NCI-H2196 (cell line): ENCODE measurements at regions not wholly inside any gene's neighbourhood (a gene's known extent, or its start where the extent isn't known, plus 50 kb on each side); places are given as distances from the start of the nearest gene placed in this dataset.
"Not testable (repeated sequence)": the region's sequence is repeated elsewhere in the genome, so short reads cannot be mapped to it uniquely, and the experiment has no call there.

Source experiments
- DNase-seq: peaks from one replicate; lab custom pipeline; 2025; ENCODE audit not compliant: unreplicated experiment; lab: John Stamatoyannopoulos, UW

DNA sequence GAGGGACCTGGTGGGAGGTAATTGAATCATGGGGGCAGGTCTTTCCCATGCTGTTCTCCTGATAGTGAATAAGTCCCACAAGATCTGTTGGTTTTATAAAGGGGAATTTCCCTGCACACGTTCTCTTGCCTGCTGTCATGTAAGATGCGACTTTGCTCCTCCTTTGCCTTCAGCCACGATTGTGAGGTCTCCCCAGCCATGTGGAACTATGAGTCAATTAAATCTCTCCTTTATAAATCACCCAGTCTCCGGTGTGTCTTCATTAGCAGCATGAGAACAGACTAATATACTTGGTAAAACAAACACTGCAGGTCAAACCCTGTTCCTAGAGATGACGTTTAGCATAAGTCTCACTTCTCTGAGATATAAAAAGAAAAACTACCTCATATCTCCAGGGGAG lies 148.3 kb downstream of the MATN1 start:
- no peak for DNase-seq

DNA sequence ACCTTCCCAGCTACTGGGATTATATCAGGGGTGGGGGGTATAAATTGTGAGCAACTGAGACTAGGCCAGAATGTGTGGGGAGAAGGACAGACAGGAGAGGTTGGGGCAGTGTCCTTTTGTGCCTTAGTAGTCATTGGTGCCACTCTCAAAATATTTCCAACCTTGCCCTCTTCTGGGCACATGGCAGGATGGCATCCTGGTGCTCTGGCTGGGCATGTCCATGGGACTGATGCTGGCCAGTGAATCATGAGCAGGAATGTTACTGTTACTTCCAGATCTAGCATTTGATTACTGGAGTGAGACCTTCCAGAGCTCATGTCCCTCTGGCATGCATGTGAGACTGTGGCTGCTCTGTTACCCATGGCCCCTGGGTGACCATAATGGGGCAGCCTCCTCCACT lies 151.2 kb downstream of the MATN1 start:
- no peak for DNase-seq

DNA sequence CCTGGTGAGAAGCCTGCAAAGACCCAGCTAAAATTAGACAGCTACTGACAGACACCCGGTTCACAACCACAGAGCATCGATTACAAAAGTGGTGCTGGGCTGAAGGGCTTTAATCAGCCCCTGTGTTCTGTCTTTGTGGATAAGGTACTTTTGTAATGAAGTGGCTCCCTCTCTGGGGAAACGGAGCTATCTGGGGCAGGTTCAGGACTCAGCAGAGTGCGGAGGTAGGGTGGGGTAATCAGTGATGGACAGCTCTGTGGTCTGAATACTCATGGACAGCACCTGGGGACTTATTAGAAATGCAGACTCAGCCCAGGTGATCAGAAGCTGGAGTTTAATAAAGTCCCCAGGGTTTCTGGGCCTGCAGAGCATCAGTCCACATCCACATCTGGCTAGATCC lies 152.0 kb downstream of the MATN1 start:
- no peak for DNase-seq

DNA sequence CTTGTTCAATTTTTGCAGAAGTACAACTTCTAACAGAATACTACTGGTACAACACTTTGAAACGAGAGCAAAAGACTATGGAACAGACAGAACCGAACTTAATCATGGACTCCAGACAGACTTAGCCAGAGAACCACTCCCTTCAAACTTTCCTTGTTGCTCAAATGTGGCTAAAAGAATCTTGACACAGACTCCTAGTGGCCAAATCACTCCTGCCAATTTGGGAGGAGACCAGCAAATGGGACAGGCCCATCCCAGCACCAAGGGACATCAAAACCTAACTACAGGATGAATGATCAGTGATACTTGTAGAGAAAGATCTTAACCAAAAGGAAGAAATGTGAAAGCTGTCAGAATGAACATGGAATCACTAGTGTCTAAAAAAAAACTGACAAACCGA lies 154.0 kb downstream of the MATN1 start:
- no peak for DNase-seq

DNA sequence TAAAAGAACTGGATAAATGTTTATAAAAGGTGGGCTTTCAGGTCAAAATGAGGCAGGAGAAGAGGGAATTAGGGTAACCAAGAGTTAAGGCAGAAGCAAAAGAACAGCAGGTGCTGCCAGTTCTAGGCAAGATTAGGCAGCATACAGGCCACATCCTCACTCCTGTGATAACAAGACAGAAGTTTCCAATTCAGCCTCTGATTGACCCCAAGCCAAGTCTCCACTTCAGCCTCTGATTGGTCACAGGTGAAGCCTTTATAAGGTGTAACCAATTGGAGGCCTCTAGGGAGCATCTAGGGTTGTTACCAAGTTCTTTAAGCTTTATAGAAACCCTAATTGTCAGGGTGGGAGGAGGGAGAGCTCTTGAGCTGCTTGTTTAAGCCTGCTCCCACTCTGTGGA lies 160.8 kb downstream of the MATN1 start:
- DNase-seq, result no peak

DNA sequence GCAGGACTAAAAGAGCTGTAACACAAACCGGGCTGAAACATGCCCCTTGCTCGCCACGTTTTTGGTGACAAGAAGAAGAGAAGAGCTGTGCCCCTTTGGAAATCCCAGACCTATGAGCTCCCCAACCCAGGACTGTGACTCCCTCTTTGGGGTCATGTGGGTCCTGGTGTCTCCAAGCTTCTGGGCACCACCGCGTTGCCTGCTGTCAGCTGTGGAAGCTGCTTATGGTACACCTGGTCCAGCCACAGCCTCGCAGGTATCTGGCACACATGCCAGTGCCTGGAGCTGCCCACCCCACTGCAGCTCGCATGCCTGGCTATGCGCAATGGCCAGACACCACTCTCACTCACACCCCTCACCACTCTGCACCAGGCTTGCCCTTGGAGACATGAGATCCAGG lies 171.8 kb downstream of the MATN1 start:
- DNase-seq, result no peak

DNA sequence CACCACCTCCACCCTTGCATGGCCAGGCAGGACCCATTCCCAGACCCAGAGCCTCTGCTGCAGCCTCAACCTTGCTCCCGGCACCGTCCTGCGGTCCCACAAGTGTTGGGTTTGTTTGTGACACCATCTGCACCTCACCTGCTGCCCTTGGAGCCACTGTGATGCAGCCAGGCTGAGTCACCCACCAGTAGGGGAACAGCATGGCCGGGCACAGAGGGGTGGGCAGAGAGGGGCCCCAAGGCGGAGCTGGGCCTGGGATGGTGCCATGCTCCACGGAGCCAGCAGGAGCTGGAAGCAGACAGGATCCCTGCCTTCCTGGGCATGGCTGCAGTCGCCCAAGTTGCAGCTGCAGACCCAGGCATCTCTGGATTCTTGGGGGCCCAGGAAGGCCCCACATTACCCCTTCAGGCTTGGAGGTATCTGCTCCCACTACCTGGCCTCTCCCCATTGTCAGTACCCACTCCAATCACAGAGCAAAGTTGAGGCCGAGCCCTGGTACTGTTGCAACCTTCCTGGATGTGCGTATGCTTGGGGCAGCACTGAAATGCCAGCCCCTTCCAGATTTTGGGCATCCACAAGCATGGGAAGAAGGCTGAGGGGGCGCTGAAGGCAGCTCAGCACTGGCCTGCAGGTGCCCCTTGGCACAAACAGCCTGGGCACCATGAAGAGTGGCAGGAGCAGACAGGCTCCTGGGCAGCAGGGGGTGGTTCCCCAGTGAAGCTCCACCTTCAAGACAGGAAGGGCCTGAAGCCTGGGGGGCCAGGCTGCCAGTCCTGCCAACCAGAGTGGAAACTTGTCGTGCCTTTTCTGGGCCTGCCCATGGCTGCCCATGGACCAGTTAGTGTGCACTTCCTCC lies 172.8 kb downstream of the MATN1 start:
- DNase-seq, result no peak

DNA sequence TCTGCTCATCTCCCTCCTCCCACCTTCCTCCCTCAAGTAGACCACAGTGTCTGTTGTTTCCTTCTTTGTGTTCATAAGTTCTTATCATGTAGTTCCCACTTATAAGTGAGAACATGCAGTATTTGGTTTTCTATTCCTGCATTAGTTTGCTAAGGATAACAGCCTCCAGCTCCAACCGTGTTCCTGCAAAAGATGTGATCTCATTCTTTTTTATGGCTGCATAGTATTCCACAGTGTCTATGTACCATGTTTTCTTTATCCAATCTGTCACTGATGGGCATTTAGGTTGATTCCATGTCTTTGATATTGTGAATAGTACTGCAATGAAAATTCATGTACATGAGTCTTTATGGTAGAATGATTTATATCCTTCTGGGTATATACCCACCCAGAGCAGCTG lies 173.5 kb downstream of the MATN1 start:
- not testable (repeated sequence) for DNase-seq

DNA sequence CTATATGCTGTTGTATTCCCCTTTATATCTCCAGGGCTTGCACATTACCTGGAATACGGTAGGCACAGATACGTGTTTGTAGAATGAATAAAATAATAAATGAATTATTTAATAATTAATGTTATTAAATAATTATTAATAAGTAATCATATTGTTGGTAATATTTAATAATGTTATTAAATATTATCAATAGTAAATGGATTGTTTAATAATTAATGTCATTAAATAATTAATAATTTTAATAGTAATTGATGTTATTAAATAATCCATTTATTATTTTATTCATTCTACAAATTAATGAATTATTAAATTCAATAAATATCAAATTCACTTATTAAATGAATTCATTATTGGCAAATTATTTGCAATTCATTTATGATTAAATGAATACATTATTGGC lies 175.1 kb downstream of the MATN1 start:
- no peak for DNase-seq

DNA sequence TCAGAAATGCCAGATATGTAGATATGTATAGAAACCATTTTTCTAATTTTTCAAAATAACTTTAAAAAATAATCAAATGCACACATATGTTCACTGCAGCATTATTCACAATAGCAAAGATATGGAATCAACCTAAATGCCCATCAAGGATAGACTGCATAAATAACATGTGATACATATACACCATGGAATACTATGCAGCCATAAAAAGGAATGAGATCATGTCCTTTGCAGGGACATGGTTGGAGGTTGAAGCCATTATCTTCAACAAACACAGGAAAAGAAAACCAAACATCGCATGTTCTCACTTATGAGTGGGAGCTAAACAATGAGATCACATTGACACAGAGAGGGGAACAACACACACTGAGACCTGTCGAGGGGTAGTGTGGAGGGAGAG lies 176.1 kb downstream of the MATN1 start:
- not testable (repeated sequence) for DNase-seq

DNA sequence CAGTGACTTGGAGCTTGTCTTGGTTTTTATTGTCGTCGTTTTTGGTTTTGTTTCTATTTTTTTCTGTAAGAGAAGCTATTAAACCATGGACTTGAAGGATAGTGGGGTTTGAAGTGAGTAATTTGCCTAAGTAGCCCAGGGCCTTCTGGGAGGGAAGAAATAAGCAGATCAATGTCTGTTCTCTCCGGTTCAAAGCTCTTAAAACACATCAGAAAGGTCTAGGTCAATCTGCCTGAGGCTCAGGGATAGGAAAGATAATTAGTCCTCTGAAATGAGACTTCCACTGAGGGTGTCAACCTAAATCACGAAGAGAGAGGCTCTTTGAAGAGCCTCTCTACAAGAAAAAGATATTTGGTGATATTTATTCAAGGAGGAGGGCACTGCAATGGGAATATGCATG lies 178.0 kb downstream of the MATN1 start:
- no peak for DNase-seq

DNA sequence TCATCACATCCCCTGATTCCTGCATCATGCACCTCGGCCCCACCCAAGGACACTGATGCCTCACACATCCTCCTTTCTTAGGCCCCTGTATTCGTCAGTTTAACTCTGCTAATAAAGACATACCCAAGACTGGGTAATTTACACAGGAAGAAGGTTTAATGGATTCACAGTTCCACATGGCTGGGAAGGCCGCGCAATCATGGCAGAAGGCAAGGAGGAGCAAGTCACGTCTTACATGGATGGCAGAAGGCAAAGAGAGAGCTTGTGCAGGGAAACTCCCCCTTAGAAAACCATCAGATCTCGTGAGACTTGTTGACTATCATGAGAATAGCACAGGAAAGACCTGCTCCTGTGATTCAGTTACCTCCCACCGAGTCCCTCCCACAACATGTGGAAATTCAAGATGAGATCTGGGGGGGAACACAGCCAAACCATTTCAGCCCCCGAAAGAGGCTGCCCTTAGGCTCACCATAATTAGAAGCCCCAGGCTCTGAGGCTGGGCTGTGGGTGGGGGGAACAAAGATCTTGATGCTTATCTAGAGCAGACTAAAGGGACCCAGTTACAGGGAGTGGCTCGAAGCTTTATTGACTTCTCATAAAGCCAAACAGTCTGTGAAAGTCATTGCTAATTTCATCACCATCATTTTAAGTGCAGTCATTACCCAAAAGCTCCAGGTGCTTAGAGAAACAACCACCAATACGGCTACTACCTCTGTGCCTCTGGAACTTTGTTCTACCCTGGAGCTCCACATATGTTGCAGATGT lies 181.5 kb downstream of the MATN1 start:
- no peak for DNase-seq

DNA sequence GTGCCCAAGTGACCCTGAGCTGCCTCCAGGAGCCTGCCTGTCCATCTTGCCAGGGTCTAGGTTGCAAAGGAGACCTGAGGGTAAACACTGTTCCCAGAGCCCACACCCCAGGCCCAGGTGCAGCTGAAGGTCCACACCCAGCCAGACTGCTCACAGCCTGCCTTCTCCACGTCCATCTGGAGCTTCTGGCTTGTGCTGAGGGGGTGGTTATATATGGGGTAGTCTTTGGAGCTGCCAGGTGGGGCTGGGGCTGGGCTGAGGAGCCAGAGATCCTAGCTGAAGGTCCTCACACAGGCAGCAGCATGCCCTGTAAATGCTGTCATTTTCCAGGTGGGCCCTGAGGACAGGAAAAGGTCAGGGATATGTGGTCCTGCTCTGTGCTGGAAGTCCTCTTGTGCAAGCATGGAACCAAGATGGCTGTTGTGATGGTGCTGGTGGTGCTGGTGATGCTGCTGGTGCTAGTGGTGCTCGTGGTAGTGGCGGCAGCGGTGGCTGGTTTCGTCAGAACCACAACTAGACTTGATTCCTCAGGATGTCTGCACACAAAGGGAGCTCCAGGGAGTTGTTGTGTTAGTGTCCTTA lies 182.7 kb downstream of the MATN1 start:
- DNase-seq, result no peak

DNA sequence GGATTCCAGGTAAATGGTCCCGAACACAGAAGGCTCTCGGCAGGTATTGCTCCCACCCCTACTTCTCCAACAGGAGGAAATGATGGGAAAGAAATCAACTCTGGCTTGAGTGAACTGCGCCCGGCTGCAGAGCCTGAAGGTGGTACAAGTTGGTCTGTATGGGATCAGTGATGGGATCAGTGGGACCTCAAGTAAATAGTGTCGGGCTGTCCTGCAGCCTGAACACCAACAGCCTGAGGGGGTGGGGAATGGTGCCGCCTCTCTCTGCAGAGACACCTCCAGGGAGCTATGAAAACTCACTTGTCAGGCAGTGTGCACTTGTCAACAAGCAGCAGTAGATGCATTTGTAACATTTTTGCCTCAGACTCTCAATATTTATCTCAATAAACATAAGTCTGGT lies 183.5 kb downstream of the MATN1 start:
- DNase-seq, result no peak

DNA sequence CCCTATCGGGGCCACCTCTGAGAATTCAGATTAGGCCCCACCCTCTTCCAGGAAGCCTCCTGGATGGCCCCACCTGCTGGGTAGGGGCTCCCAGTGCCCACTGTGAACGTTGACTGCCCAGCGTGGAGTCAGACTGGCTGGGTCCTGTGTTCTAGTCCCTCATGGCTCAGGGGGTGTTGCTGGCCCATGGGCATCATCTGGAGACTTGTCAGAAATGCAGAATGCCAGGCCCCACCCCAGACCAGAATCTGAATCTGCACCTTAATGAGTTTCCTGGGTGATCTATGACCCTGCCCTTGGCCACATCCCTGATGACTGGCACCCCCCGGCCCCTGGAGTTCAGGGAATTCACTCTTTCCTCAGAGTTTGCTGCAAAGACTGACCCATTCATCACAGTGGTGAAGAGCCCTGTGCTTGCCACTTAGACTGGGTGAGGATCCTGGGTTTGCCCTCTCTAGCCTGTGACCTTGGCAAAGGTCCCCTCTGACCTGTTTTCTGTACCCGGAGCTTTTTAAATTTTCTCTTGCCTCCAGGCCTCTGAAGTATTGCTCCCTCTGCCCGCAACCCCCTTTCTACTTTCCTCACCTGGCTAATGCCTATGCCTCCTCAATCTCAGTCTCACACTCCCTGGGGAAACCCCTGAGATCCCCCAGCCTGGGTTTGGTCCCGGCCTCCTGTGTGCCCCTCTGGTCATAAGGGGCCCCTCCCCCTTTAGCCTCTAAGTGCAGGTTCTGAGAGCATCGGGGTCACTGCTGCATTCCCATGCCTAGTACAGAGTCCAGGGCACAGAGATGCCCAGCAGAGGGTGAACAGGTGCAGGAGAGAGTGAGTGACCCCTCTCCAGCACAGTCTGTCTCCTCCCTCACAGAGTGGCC lies 184.2 kb downstream of the MATN1 start:
- DNase-seq, result no peak

DNA sequence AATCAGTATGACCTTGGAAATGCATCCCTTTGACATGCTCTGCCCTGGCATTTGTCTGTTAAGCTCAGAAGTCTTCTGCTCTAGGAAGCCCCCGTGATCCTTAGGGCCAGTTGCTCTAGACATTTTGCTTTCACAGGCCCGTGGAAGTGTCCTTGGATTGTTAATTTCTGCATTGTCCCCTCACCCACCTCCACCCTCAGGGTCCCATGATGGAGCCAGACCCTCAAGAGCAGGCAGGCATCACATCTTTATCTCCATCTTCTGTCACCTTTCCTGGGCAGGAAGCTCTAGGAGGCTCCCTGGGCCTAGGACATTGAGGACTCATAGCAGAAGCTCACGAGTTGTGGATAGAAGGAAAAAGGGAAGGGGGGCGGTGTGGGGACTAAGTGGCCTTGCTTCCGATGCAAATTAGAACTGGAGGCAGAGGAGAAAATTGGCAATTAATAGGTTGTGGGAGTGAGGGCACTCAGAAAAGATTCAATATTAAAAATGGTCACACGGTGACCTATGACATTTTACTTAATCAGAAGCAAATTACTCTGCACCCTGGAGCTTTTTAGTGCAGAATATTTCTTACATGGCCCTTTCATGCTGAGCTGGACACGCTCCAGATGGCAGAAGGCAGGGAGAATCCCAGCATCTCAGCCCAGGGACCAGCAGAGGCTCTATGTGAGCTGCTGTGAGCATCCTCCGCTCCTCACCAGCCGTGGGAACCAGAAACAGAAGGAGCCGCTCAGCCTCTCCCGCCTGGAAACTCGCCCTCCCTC lies 185.0 kb downstream of the MATN1 start:
- no peak for DNase-seq

DNA sequence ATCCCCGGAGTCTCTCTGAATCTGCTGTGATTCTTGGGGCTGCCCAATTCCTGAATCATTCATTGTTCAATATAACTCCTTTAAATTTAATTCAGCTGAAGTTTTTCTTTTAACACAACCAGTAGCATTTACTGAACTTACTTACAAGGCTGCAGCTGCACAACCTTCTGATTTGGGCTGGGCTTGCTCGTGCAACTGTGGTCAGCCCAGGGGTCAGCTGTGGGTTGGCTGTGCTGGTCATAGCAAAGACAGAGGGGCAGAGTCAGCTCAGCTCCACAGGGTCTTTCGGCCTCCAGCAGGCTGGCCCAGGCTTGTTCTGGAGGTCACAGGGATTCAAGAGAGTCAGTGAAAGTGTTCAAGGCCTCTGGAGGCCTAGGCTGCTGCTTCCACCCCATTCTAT lies 186.1 kb downstream of the MATN1 start:
- no peak for DNase-seq

DNA sequence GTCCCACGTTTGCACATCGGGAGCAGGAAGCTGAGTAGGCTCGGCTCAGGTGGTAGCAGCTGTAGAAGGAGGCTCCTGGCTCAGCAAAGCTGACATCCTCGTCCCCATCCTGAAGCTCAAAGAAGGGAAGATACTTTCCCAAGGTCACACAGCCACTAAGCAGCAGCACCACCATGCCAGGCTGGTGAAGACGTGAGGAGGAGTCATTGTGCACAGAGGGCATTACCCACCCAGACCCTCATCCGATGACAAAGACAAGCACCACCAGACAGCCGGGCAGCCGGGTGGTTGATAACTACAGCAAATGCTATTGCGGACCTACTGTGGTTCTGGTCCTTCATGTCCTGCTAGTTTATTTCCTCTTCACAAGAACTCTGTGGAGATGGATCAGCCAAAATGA lies 186.9 kb downstream of the MATN1 start:
- no peak for DNase-seq

DNA sequence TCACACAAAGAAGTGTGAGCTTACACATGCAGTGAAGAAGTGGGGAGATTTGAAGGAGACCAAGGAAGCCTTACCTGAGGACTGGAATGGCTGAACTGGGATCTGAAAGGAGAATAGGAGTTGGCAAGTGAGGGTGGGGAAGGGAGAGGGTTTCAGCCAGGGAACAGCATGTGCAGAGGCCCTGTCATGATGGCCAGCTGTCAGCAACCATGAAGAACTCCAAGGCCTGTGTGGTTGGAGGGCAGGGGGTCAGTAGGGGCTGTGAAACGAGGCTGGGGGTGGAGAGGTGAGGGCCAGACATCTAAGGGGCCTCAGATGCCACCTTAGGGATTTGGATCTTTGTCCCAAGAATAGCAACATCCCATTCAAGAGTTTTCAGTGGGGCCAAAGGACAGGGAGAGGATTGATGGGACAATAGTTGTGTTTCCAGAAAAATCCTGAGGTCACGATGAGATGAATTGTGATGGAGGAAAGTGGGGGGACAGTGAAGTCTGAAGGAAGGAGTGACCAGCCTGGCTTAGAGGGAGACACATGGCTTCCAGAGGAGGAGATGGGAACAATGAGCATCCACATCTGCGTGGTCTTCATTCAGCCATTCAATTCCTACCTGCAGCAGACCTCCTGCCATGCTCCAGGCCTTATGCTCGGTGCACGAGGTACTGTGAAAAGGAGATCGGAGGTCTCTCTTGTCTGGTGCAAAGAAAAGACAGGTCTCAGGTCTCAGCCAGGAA lies 187.6 kb downstream of the MATN1 start:
- no peak for DNase-seq

DNA sequence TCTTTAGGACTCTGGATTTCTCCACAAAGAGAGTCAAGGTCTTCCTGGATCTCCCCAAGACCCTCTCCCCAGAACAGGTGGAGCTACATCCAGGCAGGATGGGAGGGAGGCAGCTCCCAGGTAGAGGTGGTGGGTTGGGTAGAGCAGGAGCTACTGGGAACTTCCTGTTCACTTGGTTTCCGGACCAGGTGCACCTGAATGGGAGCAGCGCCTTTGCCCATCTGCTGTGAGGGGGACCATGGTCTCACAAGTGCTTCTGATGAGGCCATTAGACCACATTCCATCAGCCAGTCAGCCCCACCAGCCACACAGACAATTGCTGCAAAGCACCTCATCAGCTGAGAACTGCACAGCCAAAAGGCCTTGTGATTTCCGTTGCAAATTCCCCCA lies 188.8 kb downstream of the MATN1 start:
- DNase-seq, result no peak
